Frontal cortex (tissue), 3 donors: ENCODE measurements at regions not wholly inside any gene's neighbourhood (a gene's known extent, or its start where the extent isn't known, plus 50 kb on each side); places are given as distances from the start of the nearest gene placed in this dataset.
"Not testable (repeated sequence)": the region's sequence is repeated elsewhere in the genome, so short reads cannot be mapped to it uniquely, and the experiment has no call there.

ENCODE experiments used
- DNase-seq, 2 donors: peaks; one replicate each; pipeline ENCODE4 v3.0.0; 2012; ENCODE audit warnings: low spot score in 2 of 2
- FAIRE-seq: peaks from 2 replicates; lab custom pipeline; 2012; peaks lifted over from hg19 to GRCh38; lab: Jason Lieb, UNC
- donor health status: control.
- donor health status: control.
- donor health status: control.

GRCh38 chrX:46247456-46247855, 297.8 kb downstream of the ZNF674 start:
- FAIRE-seq (no peak), DNase-seq (no peak)

DNA sequence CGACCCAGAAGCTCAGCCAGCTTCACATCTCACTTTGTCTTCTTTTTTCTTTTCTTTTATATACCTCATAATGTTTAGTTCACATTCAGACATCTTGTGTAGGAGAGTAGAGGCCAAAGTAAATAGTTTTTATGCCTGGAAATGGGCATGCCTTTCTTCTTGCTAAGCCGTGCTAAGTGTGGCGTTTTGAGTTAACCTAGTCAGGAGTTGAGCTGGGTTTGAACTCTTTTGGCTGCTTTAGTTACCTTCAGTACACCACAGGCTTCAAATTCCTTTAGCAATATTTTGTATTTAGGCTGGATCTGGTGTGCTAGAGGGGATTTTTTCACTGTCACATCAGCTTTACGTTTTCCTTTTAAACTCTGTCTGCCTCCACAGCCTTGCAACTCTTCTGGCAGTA, 300.8 kb downstream of the ZNF674 start:
- FAIRE-seq (no peak), DNase-seq (no peak)

DNA sequence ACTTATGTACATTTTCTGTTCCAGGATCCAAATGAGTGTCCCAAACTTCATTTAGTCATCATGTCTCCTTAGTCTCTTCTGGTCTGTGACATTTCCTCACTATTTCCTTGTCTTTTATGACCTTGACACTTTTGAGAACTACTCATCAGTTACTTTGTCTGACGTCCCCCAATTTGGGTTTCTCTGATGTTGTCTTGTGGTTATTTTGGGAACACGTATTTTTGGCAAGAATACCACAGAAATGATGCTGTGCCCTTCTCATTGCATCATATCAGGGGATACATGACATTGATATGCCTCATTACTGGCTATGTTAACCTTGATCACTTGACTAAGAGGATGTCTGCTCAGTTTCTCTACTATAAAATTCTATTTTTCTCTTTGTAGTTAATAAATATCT, 308.8 kb downstream of the ZNF674 start:
- FAIRE-seq (no peak), DNase-seq (no peak)

GRCh38 chrX:46235778-46236177, 309.4 kb downstream of the ZNF674 start:
- DNase-seq = no peak
- no peak for FAIRE-seq

- DNase-seq (no peak), FAIRE-seq (no peak)
These were observed 310.4 kb downstream of the ZNF674 start for GRCh38 chrX:46234775-46235174.

- DNase-seq (no peak), FAIRE-seq (no peak)
These were observed 316.8 kb downstream of the ZNF674 start for GRCh38 chrX:46228389-46228788.

DNA sequence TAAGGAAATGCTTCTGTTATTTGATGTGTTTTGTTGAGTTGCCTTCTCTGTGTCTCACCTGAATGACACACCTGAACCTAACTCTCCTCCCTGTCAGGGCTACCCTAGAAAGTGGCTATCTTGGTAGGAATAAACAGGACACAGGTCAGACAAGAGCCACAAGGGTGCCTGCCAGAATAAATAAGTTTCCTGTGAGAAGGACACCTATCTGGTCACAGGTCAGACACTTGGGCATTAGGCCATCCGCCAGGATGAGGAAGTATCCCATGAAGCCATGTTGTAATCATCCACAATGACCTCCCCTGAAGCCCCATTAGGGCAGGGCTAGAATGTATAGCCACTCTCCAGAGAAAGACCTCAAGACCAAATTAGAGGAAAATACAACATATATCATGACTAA, 318.8 kb downstream of the ZNF674 start:
- no peak for DNase-seq
- FAIRE-seq = no peak

- DNase-seq, FAIRE-seq: not testable (repeated sequence)
These were observed 321.7 kb downstream of the ZNF674 start for GRCh38 chrX:46223499-46223898.

DNA sequence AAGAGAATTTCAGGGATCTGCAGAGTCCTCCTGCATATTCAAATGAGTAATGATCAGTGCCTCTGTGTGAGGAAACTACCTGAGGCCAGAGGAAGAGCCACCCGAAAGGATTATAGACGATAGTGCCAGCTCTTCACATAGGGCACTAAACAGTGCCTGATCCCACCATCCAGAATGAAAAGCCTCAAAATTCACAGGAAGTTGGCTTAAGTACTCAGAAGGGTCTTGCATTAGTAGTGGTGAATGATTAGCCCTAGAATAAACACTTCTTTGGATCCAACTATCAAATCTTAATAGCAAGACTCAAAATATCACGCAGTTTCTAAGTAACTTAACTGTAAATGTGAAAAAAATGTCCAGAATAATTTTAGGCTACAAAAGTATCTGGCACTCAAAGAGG, 324.4 kb downstream of the ZNF674 start:
- FAIRE-seq (no peak), DNase-seq (no peak)

DNA sequence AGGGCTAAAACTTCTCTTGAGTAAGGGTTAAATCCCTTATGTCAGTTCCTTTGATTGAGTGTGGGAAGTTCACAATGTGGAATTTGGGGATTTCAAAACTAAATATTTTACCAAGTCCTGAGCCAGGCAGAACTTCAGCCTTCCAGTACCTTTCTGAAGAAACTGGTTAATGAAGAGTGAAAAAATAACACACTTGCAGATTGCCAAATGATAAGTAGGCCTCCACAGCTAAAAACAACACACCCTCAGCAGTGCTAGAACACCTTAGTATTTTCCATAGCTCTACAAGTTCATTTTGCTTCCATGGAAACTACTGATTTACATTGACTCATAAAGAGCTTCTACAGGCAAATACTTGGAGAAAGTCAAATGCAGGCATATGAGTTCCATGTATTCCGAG, 326.8 kb downstream of the ZNF674 start:
- FAIRE-seq = no peak
- no peak for DNase-seq

- no peak for FAIRE-seq
- DNase-seq = no peak
These were observed 328.8 kb downstream of the ZNF674 start for GRCh38 chrX:46216406-46216805.

GRCh38 chrX:46211079-46211478, 334.1 kb downstream of the ZNF674 start:
- FAIRE-seq = no peak
- DNase-seq = no peak

DNA sequence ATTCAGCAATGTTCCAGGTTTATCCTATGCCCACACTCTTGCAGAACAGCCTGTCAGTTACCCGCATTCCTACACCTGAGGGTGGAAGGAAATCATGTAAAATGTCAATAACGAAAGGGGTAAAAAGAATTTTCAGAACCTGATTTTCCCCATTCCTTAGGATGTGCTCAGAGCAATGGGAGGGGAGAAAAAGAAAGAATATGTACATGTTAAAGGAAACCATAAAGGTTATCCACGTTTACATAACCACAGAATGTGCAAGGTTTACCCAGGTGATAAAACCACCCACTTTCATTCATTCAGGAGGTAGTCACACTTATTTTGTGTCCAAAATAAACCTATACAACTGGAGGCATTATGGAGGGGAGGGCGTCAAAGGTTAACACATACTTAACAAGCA, 335.5 kb downstream of the ZNF674 start:
- DNase-seq = no peak
- FAIRE-seq = no peak

DNA sequence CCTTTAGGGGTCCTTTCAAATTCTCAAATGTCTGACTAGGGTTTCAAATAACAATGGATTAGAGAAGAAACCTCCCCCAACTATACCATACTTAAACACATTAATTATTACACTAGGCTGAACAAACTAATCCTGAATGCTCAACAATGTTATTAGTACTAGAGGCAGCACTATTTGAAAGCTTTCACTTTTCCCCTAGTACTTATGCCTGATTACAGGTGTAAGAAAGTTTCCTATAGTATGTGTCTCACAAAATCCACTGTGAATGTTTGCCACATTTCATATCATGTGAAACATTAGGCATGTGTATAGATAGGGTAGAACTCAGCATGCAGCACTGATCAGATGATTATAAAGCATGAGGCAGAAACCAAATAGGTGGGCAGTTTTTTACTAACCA, 336.2 kb downstream of the ZNF674 start:
- FAIRE-seq (no peak), DNase-seq (no peak)

DNA sequence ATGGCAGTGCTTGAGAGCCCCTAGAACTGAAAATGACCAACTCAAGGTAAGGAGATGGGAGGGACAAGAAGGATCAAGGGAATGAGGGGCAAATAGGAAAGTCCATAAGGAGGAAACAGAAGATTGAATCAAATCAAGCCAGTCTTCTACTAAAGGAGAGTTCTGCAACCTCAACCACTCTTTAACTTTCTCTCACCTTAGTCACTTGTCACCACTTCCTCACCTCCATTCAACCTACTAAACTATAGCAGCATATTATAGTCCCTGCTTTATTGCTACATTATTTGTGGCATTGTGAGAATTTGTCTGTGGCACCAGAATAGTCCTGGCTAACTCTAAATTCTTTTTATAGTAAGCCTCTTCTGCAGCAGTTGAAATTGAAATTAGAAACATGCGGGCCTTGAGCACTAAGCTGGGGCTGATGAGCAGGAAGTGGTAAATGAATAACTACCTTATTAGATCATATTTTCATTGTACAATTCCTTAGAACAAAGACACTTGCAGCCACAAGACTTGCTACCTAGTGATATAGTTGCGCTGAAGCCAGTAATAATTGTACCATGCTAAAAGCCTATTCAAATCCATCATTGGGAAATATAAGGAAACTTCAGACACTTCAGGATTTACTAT, 336.9 kb downstream of the ZNF674 start:
- FAIRE-seq = no peak
- DNase-seq = no peak

DNA sequence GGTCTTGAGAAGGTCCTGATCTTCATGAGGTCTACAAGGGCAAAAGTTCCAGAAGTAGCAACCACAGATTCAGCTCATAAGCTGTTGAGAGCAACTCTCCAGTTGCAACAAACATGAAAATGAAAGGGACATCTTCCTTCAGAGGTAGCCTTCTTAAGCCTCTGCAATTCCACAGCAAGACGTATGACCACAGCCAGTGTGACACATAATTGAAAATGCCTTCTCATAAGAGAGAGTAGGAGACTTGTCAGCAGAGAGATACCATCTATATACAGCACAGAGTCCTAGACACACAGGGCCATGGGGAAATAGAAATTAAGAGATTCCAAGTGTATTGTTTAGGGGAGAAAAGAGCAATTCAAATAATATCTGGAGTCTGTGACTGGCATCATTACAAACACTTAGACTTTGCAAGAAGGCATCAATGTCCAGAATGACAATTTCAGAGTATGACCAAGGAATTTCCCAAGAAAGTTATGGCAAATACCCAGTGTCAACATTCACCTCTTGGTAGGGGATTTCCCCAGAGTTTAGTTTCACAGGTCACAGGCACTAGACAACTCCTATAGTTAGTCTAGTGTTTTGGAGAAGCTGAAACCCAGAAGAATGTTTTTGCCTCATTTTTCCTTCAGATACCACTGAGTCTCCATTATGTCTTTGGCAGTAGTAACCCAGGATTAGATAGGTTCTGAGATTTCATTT, 340.3 kb downstream of the ZNF674 start:
- DNase-seq (no peak), FAIRE-seq (no peak)

- FAIRE-seq (no peak), DNase-seq (no peak)
These were observed 342.3 kb downstream of the ZNF674 start for GRCh38 chrX:46202733-46203514.

DNA sequence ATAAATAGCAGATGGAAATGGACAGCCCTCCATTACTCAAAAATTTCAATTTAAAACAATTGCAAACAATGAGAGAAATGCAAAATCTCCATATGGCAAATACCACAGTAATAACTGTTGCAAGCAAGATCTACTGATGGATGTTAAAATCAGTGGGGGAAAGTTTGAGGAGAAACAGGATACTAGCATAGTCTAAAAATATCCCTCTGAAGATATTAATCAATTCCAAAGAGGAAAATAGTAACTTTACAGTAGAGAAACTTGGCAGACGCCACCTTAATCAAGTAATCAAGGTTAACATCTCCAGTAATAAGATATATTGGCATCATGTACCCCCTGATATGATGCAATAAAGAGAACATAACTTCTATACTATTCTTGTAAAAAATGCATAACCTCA, 344.8 kb downstream of the ZNF674 start:
- DNase-seq (no peak), FAIRE-seq (no peak)

DNA sequence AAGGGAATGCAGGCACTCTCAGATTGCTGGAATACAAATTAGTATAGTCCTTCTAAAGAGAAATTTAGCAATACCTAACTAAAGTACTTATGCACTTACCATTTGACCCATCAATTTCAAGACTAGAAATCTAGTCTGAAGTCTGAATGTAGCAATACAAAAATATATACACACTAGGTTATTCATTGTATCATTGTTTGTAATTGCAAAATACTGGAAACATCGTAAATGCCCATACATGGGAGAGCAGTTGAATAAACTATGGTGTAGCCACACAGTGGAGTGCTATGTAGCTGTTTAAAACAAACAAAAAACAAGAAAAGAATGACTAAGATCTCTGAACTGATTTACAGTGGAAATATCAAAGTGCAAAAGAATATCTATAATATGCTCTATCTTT, 346.4 kb downstream of the ZNF674 start:
- FAIRE-seq = no peak

GRCh38 chrX:46186811-46187106, 358.5 kb downstream of the ZNF674 start:
- not testable (repeated sequence) for DNase-seq, FAIRE-seq

More for the DNA sequence above, 346.4 kb downstream of the ZNF674 start:
- no peak for DNase-seq
